HEK293T (cell line): ENCODE measurements at regions not wholly inside any gene's neighbourhood (a gene's known extent, or its start where the extent isn't known, plus 50 kb on each side); places are given as distances from the start of the nearest gene placed in this dataset.

Experiments used
- ARNT ChIP-seq: fragments of 450-650 bp; IDR thresholded peaks from 2 replicates; pipeline ENCODE4 v1.6.1; 2017; ENCODE audit warnings: mild to moderate bottlenecking
- BHLHE40 ChIP-seq: fragments of 450-650 bp; IDR thresholded peaks from 2 replicates; pipeline ENCODE4 v1.6.1; 2016; ENCODE audit warnings: mild to moderate bottlenecking, moderate library complexity, borderline replicate concordance
- CTBP1 ChIP-seq: fragments of 450-650 bp; IDR thresholded peaks from 2 replicates; pipeline ENCODE4 v1.6.1; 2016; ENCODE audit warnings: borderline replicate concordance
- ELF4 ChIP-seq: fragments of 450-650 bp; IDR thresholded peaks from 2 replicates; pipeline ENCODE4 v1.6.1; 2017; ENCODE audit warnings: antibody characterized with exemption
- FOXA1 ChIP-seq: fragments of 450-650 bp; IDR thresholded peaks from 2 replicates; pipeline ENCODE4 v1.6.1; 2016; ENCODE audit warnings: mild to moderate bottlenecking
- FOXK2 ChIP-seq: fragments of 450-650 bp; IDR thresholded peaks from 2 replicates; pipeline ENCODE4 v1.6.1; 2016; ENCODE audit warnings: mild to moderate bottlenecking
- FOXM1 ChIP-seq: fragments of 450-650 bp; IDR thresholded peaks from 2 replicates; pipeline ENCODE4 v1.6.1; 2017; ENCODE audit warnings: mild to moderate bottlenecking, borderline replicate concordance
- L3MBTL2 ChIP-seq: fragments of 450-650 bp; conservative IDR thresholded peaks from 2 replicates; pipeline ENCODE4 v1.6.1; 2016; ENCODE audit warnings: mild to moderate bottlenecking
- LEF1 ChIP-seq: fragments of 450-650 bp; IDR thresholded peaks from 2 replicates; pipeline ENCODE4 v1.6.1; 2017; ENCODE audit warnings: mild to moderate bottlenecking, borderline replicate concordance
- NFRKB ChIP-seq: fragments of 450-650 bp; IDR thresholded peaks from 2 replicates; pipeline ENCODE4 v1.6.1; 2016; ENCODE audit warnings: mild to moderate bottlenecking, moderate library complexity
- PKNOX1 ChIP-seq: fragments of 450-650 bp; IDR thresholded peaks from 2 replicates; pipeline ENCODE4 v1.6.1; 2016
- SP1 ChIP-seq: fragments of 450-650 bp; IDR thresholded peaks from 2 replicates; pipeline ENCODE4 v1.6.1; 2017
- TARDBP ChIP-seq: fragments of 450-650 bp; IDR thresholded peaks from 2 replicates; pipeline ENCODE4 v1.6.1; 2016
- ZNF384 ChIP-seq: fragments of 450-650 bp; IDR thresholded peaks from 2 replicates; pipeline ENCODE4 v1.6.1; 2016

GRCh38 chr17:34712481-34713195 is 133.3 kb downstream of the TMEM132E start:
- TF ChIP-seq ARNT: no peak
- no peak for TF ChIP-seq FOXM1
- no peak for TF ChIP-seq ZNF384
- no peak for TF ChIP-seq SP1
- TF ChIP-seq BHLHE40: no peak
- no peak for TF ChIP-seq LEF1
- TF ChIP-seq FOXA1: no peak
- TF ChIP-seq FOXK2: no peak
- TF ChIP-seq CTBP1: no peak
- no peak for TF ChIP-seq NFRKB
- no peak for TF ChIP-seq TARDBP
- no peak for TF ChIP-seq ELF4
- TF ChIP-seq PKNOX1: no peak
- TF ChIP-seq L3MBTL2: no peak
